NB4 (cell line): ENCODE measurements at regions not wholly inside any gene's neighbourhood (a gene's known extent, or its start where the extent isn't known, plus 50 kb on each side); places are given as distances from the start of the nearest gene placed in this dataset.

ENCODE experiments used
- MYC ChIP-seq: IDR thresholded peaks from 2 replicates; pipeline ENCODE4 v1.6.1; 2011; ENCODE audit warnings: low read depth, low read length
- POLR2A ChIP-seq: IDR thresholded peaks from 2 replicates; pipeline ENCODE4 v1.6.1; 2011; ENCODE audit warnings: mild to moderate bottlenecking; ENCODE audit not compliant: insufficient read length; ENCODE audit errors: extremely low read depth
- TF ChIP-seq, protein P1 (sequence below): IDR thresholded peaks from one replicate; pipeline ENCODE4 v1.5.1; 2012; ENCODE audit warnings: low read depth, low read length
- TF ChIP-seq, protein P2 (sequence below): IDR thresholded peaks from 2 replicates; pipeline ENCODE4 v1.6.1; 2011; ENCODE audit warnings: low read depth, low read length

DNA sequence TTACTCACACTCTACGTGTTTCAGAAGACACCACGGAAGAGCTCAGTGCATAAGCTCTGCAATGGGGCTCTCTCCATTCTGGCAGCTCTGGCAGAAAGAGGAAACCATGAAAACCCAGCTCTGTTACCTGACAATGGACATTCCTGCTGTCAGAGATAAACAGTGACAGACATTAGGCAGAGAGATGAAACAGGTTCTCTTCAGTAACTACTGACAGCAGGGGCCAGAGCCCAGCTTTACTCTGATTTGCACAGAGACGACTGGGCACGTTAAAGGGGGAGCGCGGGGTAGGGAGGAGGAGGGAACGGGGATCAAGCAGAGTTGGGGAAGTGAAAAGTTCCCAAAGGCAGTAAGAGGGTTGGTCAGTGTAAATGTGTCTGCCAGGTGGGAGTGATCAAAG lies 206.1 kb downstream of the RAMP3 start:
- TF ChIP-seq, protein P1, sequence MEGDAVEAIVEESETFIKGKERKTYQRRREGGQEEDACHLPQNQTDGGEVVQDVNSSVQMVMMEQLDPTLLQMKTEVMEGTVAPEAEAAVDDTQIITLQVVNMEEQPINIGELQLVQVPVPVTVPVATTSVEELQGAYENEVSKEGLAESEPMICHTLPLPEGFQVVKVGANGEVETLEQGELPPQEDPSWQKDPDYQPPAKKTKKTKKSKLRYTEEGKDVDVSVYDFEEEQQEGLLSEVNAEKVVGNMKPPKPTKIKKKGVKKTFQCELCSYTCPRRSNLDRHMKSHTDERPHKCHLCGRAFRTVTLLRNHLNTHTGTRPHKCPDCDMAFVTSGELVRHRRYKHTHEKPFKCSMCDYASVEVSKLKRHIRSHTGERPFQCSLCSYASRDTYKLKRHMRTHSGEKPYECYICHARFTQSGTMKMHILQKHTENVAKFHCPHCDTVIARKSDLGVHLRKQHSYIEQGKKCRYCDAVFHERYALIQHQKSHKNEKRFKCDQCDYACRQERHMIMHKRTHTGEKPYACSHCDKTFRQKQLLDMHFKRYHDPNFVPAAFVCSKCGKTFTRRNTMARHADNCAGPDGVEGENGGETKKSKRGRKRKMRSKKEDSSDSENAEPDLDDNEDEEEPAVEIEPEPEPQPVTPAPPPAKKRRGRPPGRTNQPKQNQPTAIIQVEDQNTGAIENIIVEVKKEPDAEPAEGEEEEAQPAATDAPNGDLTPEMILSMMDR, result no peak
- no peak for TF ChIP-seq POLR2A
- TF ChIP-seq, protein P2, sequence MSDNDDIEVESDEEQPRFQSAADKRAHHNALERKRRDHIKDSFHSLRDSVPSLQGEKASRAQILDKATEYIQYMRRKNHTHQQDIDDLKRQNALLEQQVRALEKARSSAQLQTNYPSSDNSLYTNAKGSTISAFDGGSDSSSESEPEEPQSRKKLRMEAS, result no peak
- TF ChIP-seq MYC, result no peak
